HG03571 (cell line): ENCODE measurements at regions not wholly inside any gene's neighbourhood (a gene's known extent, or its start where the extent isn't known, plus 50 kb on each side); places are given as distances from the start of the nearest gene placed in this dataset.

Source experiments
- ATAC-seq: cut with Tn5 transposase; IDR thresholded peaks from one replicate; pipeline ENCODE4 v1.9.1; 2021; ENCODE audit not compliant: unreplicated experiment

GRCh38 chr9:26193237-26193636 lies 515.0 kb upstream of the TUSC1 start:
- no peak for ATAC-seq

GRCh38 chr9:26191711-26192110 lies 513.5 kb upstream of the TUSC1 start:
- ATAC-seq = no peak

GRCh38 chr9:26181836-26182235 lies 503.6 kb upstream of the TUSC1 start:
- no peak for ATAC-seq

- no peak for ATAC-seq
These were observed 498.4 kb upstream of the TUSC1 start for GRCh38 chr9:26176628-26177027.

GRCh38 chr9:26175264-26175663 lies 497.0 kb upstream of the TUSC1 start:
- no peak for ATAC-seq

GRCh38 chr9:26172301-26172700 lies 494.1 kb upstream of the TUSC1 start:
- no peak for ATAC-seq

- no peak for ATAC-seq
These were observed 493.4 kb upstream of the TUSC1 start for GRCh38 chr9:26171691-26172090.

GRCh38 chr9:26170190-26170589 lies 491.9 kb upstream of the TUSC1 start:
- ATAC-seq = no peak

- ATAC-seq = no peak
These were observed 491.5 kb upstream of the TUSC1 start for GRCh38 chr9:26169708-26170107.

GRCh38 chr9:26166537-26166936 lies 488.3 kb upstream of the TUSC1 start:
- no peak for ATAC-seq

GRCh38 chr9:26165426-26165825 lies 487.2 kb upstream of the TUSC1 start:
- no peak for ATAC-seq

GRCh38 chr9:26163931-26164330 lies 485.7 kb upstream of the TUSC1 start:
- no peak for ATAC-seq

- ATAC-seq = no peak
These were observed 481.5 kb upstream of the TUSC1 start for GRCh38 chr9:26159575-26160392.

- no peak for ATAC-seq
These were observed 480.4 kb upstream of the TUSC1 start for GRCh38 chr9:26158631-26159150.

- no peak for ATAC-seq
These were observed 479.2 kb upstream of the TUSC1 start for GRCh38 chr9:26157411-26157810.

GRCh38 chr9:26152350-26152749 lies 474.1 kb upstream of the TUSC1 start:
- no peak for ATAC-seq

GRCh38 chr9:26148128-26148527 lies 469.9 kb upstream of the TUSC1 start:
- no peak for ATAC-seq

- ATAC-seq = no peak
These were observed 467.7 kb upstream of the TUSC1 start for GRCh38 chr9:26145938-26146337.

- no peak for ATAC-seq
These were observed 464.4 kb upstream of the TUSC1 start for GRCh38 chr9:26142631-26143030.

- ATAC-seq = no peak
These were observed 464.0 kb upstream of the TUSC1 start for GRCh38 chr9:26142201-26142600.

- no peak for ATAC-seq
These were observed 455.3 kb upstream of the TUSC1 start for GRCh38 chr9:26133537-26133936.

- no peak for ATAC-seq
These were observed 454.6 kb upstream of the TUSC1 start for GRCh38 chr9:26132746-26133312.

- no peak for ATAC-seq
These were observed 453.6 kb upstream of the TUSC1 start for GRCh38 chr9:26131886-26132285.
